ENCODE measurements at regions not wholly inside any gene's neighbourhood (a gene's known extent, or its start where the extent isn't known, plus 50 kb on each side); places are given as distances from the start of the nearest gene placed in this dataset.

DNA sequence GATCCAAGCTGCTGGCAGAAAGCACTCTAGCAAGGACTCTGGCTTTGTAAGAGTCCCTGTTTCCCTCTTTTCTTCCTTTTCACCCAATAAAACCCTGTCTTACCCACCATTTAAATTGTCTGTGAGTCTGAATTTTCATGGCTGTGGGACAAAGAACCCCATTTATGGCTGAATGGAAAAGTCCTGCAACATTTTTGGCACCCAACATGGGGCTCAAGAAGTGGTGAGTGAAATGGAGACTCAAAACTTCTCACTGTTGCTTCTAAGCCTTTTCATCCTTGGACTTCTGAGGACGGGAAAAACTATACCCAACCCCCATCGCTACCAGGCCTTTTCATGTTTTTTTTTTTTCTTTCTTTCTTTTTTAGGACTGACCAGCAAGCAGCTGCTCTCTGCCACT lies 329.5 kb upstream of the CWC22 start:
- TF ChIP-seq, protein P1, sequence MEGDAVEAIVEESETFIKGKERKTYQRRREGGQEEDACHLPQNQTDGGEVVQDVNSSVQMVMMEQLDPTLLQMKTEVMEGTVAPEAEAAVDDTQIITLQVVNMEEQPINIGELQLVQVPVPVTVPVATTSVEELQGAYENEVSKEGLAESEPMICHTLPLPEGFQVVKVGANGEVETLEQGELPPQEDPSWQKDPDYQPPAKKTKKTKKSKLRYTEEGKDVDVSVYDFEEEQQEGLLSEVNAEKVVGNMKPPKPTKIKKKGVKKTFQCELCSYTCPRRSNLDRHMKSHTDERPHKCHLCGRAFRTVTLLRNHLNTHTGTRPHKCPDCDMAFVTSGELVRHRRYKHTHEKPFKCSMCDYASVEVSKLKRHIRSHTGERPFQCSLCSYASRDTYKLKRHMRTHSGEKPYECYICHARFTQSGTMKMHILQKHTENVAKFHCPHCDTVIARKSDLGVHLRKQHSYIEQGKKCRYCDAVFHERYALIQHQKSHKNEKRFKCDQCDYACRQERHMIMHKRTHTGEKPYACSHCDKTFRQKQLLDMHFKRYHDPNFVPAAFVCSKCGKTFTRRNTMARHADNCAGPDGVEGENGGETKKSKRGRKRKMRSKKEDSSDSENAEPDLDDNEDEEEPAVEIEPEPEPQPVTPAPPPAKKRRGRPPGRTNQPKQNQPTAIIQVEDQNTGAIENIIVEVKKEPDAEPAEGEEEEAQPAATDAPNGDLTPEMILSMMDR (IDR thresholded peaks at IDR 0.05) = no peak
- TF ChIP-seq POLR2A (IDR thresholded peaks at IDR 0.05) = no peak
- H3K4me3 ChIP-seq (replicated peaks in 1 of 3) = no peak overlapping the region
- no peaks in the 10 kb centered on the region for H3K9me3 ChIP-seq
- H3K4me1 ChIP-seq = no peaks in the 10 kb centered on the region
- DNase-seq = no peak
- H3K27ac ChIP-seq = no peak overlapping the region
- no peaks in the 10 kb centered on the region for H3K27me3 ChIP-seq
- intact Hi-C loops (cut with DNase I) = no loop called here
- H3K36me3 ChIP-seq = no peaks in the 10 kb centered on the region
- WGBS, 2 donors = 73 to 86% methylated on average over 2 of the region's 2 CpGs

DNA sequence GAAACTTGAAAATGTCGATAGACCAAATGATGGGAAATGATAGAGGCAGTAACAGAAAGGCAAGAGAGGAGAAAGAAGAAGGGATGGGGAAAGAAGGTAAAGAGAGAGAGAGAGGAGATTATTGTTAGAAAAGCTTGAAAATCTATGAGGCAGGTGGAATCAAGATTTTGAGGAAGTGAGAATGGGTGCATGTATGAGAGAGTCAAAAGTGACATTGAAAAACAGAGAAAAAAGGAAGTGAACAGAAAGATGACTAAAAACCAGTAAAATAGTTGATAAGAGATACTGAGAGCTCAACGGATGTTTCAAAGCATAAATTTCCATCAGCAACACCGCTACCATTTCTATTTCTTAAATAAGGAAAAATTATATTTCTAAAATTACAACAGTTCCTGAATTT lies 327.4 kb upstream of the CWC22 start:
- intact Hi-C loops (cut with DNase I) = no loop called here
- H3K4me1 ChIP-seq = no peaks in the 10 kb centered on the region
- 89 to 94% methylated on average over 3 of the region's 3 CpGs for WGBS, 2 donors
- TF ChIP-seq POLR2A (IDR thresholded peaks at IDR 0.05) = no peak
- TF ChIP-seq, protein P1 (IDR thresholded peaks at IDR 0.05) = no peak
- H3K27me3 ChIP-seq = no peaks in the 10 kb centered on the region
- no peak overlapping the region for H3K4me3 ChIP-seq (replicated peaks in 1 of 3)
- no peak overlapping the region for H3K27ac ChIP-seq
- no peaks in the 10 kb centered on the region for H3K36me3 ChIP-seq
- DNase-seq = no peak
- no peaks in the 10 kb centered on the region for H3K9me3 ChIP-seq

DNA sequence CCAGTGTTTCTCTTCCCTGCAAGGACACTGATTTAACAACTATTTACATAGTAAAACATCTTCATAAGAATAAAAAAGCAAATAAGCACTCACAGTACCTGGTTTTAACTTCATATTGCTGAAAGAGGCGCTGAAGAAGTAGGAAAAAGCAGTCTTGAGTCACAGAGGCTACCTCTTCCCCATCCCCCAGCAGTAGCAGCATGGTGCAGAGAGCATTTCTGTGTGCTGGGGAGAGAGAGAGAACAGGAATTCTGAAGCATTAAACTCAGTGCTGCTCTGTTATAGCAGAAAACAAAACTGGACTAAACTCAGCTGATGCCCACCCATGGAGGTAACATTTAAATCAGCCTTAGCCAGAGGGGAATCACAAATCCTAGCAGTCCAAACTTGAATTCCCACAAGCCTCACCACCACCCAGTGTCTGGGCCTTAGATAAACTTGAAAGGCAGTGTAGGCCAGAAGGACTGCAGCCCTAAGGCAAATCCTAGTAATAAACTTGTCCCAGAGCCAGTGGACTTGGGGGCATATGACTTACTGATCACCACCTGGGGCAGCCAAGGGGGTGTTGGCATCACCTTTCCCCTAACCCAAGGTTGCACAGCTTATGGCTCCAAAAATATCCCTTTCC lies 321.8 kb upstream of the CWC22 start:
- 29 to 47% methylated on average over 1 of the region's 1 CpG for WGBS, 2 donors
- no peaks in the 10 kb centered on the region for H3K27me3 ChIP-seq
- H3K4me3 ChIP-seq (replicated peaks in 1 of 3) = no peak overlapping the region
- no peaks in the 10 kb centered on the region for H3K9me3 ChIP-seq
- no peak overlapping the region for H3K27ac ChIP-seq
- intact Hi-C loops (cut with DNase I) = no loop called here
- no peaks in the 10 kb centered on the region for H3K36me3 ChIP-seq
- no peak for DNase-seq
- TF ChIP-seq, protein P1 (IDR thresholded peaks at IDR 0.05) = no peak
- no peak for TF ChIP-seq POLR2A (IDR thresholded peaks at IDR 0.05)
- H3K4me1 ChIP-seq = no peaks in the 10 kb centered on the region

DNA sequence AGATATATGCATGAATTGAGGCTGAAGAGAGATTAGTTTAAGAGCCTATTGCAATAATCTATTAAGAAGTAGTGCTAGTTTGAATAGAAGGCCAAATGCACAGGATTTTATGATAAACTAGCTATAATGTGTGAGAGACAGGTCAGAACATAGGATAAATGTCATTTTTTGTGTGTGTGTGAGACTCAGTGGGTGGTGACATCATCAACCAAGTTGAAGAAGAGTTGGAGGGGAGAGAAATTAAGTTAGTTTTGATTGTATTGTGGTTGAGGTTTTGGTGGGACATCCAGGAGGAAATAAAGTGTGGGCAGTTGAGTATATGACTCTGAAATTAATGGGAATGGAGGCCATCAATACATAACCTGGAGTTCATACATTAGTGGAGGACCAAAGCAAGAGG lies 320.1 kb upstream of the CWC22 start:
- Histone ChIP-seq H3K36me3 (no peaks in the 10 kb centered on the region), H3K4me1 (no peaks in the 10 kb centered on the region), H3K27me3 (no peaks in the 10 kb centered on the region), H3K27ac (no peak overlapping the region), H3K4me3 (replicated peaks in 1 of 3) (no peak overlapping the region), H3K9me3 (no peaks in the 10 kb centered on the region)
- no peak for DNase-seq
- no peak for TF ChIP-seq POLR2A (IDR thresholded peaks at IDR 0.05)
- intact Hi-C loops (cut with DNase I) = no loop called here

DNA sequence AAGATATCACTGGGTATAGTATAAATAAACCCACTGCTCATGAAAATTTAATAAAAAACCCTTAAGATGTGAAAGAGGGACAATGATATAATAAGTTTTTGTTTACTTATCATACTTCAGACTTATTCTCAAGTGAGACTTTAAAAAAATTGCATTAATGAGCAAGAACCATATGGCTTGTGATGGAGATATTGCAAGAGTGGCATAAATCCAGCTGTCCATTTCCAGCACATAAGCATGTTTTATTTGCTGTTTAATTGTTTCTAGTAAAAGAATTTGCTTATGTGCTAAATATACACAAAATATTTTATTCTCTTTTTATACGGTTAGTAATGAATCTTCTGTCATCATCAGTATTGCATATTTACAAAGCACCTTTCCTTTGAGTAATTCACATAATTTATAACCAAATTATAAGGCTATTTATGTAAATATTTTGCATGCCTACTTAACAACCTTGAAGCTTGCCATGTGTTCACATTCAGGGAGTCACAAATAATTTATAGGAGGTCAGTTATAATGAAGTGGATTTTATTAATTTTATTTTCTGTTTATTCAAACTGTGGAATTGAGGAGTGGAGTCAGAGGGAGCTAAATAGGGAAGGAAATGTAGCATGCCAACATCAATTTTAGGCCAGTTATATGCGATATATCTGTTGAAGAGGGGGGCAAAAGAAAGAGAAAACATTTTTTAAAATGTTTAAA lies 318.5 kb upstream of the CWC22 start:
- no peaks in the 10 kb centered on the region for H3K9me3 ChIP-seq
- 86 to 89% methylated on average over 2 of the region's 2 CpGs for WGBS, 2 donors
- no peaks in the 10 kb centered on the region for H3K36me3 ChIP-seq
- DNase-seq = no peak
- intact Hi-C loops (cut with DNase I) = no loop called here
- TF ChIP-seq POLR2A (IDR thresholded peaks at IDR 0.05) = no peak
- TF ChIP-seq, protein P1 (IDR thresholded peaks at IDR 0.05) = no peak
- H3K4me3 ChIP-seq (replicated peaks in 1 of 3) = no peak overlapping the region
- H3K4me1 ChIP-seq = no peaks in the 10 kb centered on the region
- no peak overlapping the region for H3K27ac ChIP-seq
- no peaks in the 10 kb centered on the region for H3K27me3 ChIP-seq
